Vagina (tissue), 2 donors: ENCODE measurements at regions not wholly inside any gene's neighbourhood (a gene's known extent, or its start where the extent isn't known, plus 50 kb on each side); places are given as distances from the start of the nearest gene placed in this dataset.

Experiments
- DNase-seq, 2 donors: peaks; one replicate each; pipeline ENCODE4 v3.0.0-alpha.2; 2017; ENCODE audit errors: extremely low spot score in 2 of 2
- H3K27ac ChIP-seq: fragments of 200-600 bp; sonication (generic); one replicate; pipeline ENCODE4 v1.5.1; 2019
- H3K27me3 ChIP-seq: fragments of 200-600 bp; sonication (generic); one replicate; pipeline ENCODE4 v1.5.1; 2019
- H3K36me3 ChIP-seq, 2 donors: fragments of 200-600 bp; sonication (generic); one replicate each; pipeline ENCODE4 v1.5.1; 2017 to 2019
- H3K4me1 ChIP-seq: fragments of 200-600 bp; sonication (generic); one replicate; pipeline ENCODE4 v1.5.1; 2019
- H3K4me3 ChIP-seq, 2 donors: fragments of 200-600 bp; sonication (generic); 1 replicate in 1 of 2; 2 replicates in 1 of 2; pipeline ENCODE4 v1.5.1; 2016 to 2019
- H3K9me3 ChIP-seq: fragments of 200-600 bp; sonication (generic); one replicate; pipeline ENCODE4 v1.5.1; 2019
- CTCF ChIP-seq, 3 experiments: fragments of 450-650 bp in 2 of 3; fragments of 200-600 bp in 1 of 3; sonication (generic) in 1 of 3; IDR thresholded peaks; one replicate each; pipeline ENCODE4 v1.5.1; 2017 to 2019; ENCODE audit warnings: antibody characterized with exemption in 3 of 3, mild to moderate bottlenecking in 2 of 3, moderate library complexity in 2 of 3
- POLR2A ChIP-seq, 2 donors: fragments of 450-650 bp; IDR thresholded peaks; one replicate each; pipeline ENCODE4 v1.6.1; 2017; ENCODE audit warnings: antibody characterized with exemption in 2 of 2, mild to moderate bottlenecking in 2 of 2, moderate library complexity in 2 of 2
- POLR2AphosphoS5 ChIP-seq, 2 donors: sonication (generic); formaldehyde crosslinking; IDR thresholded peaks; one replicate each; pipeline ENCODE4 v1.9.0; 2017; ENCODE audit warnings: antibody characterized with exemption in 2 of 2, mild to moderate bottlenecking in 2 of 2, low read depth in 1 of 2; ENCODE audit not compliant: insufficient read depth in 1 of 2
- intact Hi-C: fragments of 100-400 bp; cut with DNase I; formaldehyde crosslinking; loops from one replicate; pipeline ENCODE4 v1.15.1; 2023

GRCh38 chr9:36734737-36735136, 162.0 kb downstream of the MELK start:
- Histone ChIP-seq H3K4me1 (no peaks in the 10 kb centered on the region), H3K36me3 (no peaks in the 10 kb centered on the region), H3K27me3 (no peaks in the 10 kb centered on the region), H3K4me3 (no peak overlapping the region), H3K27ac (no peak overlapping the region), H3K9me3 (no peaks in the 10 kb centered on the region)
- no peak for TF ChIP-seq POLR2AphosphoS5 (IDR thresholded peaks at IDR 0.05; ENCODE audit: insufficient read depth in 1 of 2, low read depth in 1 of 2)
- TF ChIP-seq CTCF (IDR thresholded peaks at IDR 0.05) = no peak
- TF ChIP-seq POLR2A (IDR thresholded peaks at IDR 0.05) = no peak
- no peak for DNase-seq
- intact Hi-C loops = no loop called here

GRCh38 chr9:36736648-36737047, 164.0 kb downstream of the MELK start:
- Histone ChIP-seq H3K27me3 (no peaks in the 10 kb centered on the region), H3K4me1 (no peaks in the 10 kb centered on the region), H3K27ac (no peak overlapping the region), H3K36me3 (no peaks in the 10 kb centered on the region), H3K4me3 (no peak overlapping the region), H3K9me3 (no peaks in the 10 kb centered on the region)
- intact Hi-C loops = no loop called here
- no peak for TF ChIP-seq POLR2A (IDR thresholded peaks at IDR 0.05)
- TF ChIP-seq CTCF (IDR thresholded peaks at IDR 0.05) = no peak
- no peak for TF ChIP-seq POLR2AphosphoS5 (IDR thresholded peaks at IDR 0.05; ENCODE audit: insufficient read depth in 1 of 2, low read depth in 1 of 2)
- DNase-seq = no peak

- Histone ChIP-seq H3K36me3 (no peaks in the 10 kb centered on the region), H3K27me3 (no peaks in the 10 kb centered on the region), H3K4me3 (no peak overlapping the region), H3K4me1 (no peaks in the 10 kb centered on the region), H3K27ac (no peak overlapping the region), H3K9me3 (no peaks in the 10 kb centered on the region)
- TF ChIP-seq POLR2A (IDR thresholded peaks at IDR 0.05) (no peak), POLR2AphosphoS5 (IDR thresholded peaks at IDR 0.05; ENCODE audit: insufficient read depth in 1 of 2, low read depth in 1 of 2) (no peak), CTCF (IDR thresholded peaks at IDR 0.05) (no peak)
- intact Hi-C loops = no loop called here
- no peak for DNase-seq
Observed at GRCh38 chr9:36738318-36738976, 165.8 kb downstream of the MELK start.

GRCh38 chr9:36739373-36740116, 166.8 kb downstream of the MELK start:
- no peaks in the 10 kb centered on the region for H3K9me3 ChIP-seq
- no peaks in the 10 kb centered on the region for H3K36me3 ChIP-seq
- H3K4me1 ChIP-seq = no peaks in the 10 kb centered on the region
- TF ChIP-seq POLR2A (IDR thresholded peaks at IDR 0.05) (no peak), CTCF (IDR thresholded peaks at IDR 0.05) (no peak), POLR2AphosphoS5 (IDR thresholded peaks at IDR 0.05; ENCODE audit: insufficient read depth in 1 of 2, low read depth in 1 of 2) (no peak)
- no peak for DNase-seq
- no peak overlapping the region for H3K4me3 ChIP-seq
- no peaks in the 10 kb centered on the region for H3K27me3 ChIP-seq
- H3K27ac ChIP-seq = no peak overlapping the region
- intact Hi-C loops = no loop called here

- no peak overlapping the region for H3K4me3 ChIP-seq
- no peaks in the 10 kb centered on the region for H3K36me3 ChIP-seq
- no peak for DNase-seq
- no peak overlapping the region for H3K27ac ChIP-seq
- TF ChIP-seq POLR2A (IDR thresholded peaks at IDR 0.05) (no peak), CTCF (IDR thresholded peaks at IDR 0.05) (no peak), POLR2AphosphoS5 (IDR thresholded peaks at IDR 0.05; ENCODE audit: insufficient read depth in 1 of 2, low read depth in 1 of 2) (no peak)
- no peaks in the 10 kb centered on the region for H3K4me1 ChIP-seq
- no peaks in the 10 kb centered on the region for H3K9me3 ChIP-seq
- intact Hi-C loops = loop anchor here (2.0 kb wide), 1 partner anchor 17 kb away; no protein-coding TSS in a partner anchor
- no peaks in the 10 kb centered on the region for H3K27me3 ChIP-seq
Observed at GRCh38 chr9:36742264-36742663, 169.6 kb downstream of the MELK start.
